RPMI7951 (cell line): ENCODE measurements at regions not wholly inside any gene's neighbourhood (a gene's known extent, or its start where the extent isn't known, plus 50 kb on each side); places are given as distances from the start of the nearest gene placed in this dataset.

ENCODE experiments used
- DNase-seq: peaks from one replicate; pipeline ENCODE4 v3.0.0-alpha.2; 2012; ENCODE audit warnings: low read depth

- no peak for DNase-seq
Observed at GRCh38 chr20:60506061-60506460, 547.8 kb downstream of the CDH26 start.

- DNase-seq = no peak
Observed at GRCh38 chr20:60507087-60507694, 549.0 kb downstream of the CDH26 start.

DNA sequence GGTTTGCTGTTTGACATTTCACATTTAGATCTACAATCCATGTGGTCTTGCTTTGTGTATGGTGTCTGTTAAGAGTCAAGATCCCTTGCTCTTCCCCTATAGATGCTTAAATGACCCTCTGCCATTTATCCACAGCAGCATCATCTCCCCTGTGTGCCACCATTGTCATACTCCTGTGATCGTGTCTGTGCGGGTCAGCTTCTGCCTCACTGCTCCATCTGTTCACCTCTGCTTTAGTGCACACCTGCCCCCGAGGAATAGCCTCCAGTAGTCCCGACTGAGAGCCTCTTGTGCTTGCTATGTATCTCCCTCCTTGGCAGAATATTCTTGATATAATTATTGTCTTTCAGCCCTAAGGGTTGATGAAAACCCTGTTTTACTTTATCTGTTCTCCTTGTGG is 551.2 kb downstream of the CDH26 start:
- DNase-seq = no peak

GRCh38 chr20:60510356-60510755 is 552.1 kb downstream of the CDH26 start:
- no peak for DNase-seq

- peak; percentile 85 for DNase-seq
Observed at GRCh38 chr20:60512443-60512842, 554.2 kb downstream of the CDH26 start.

- no peak for DNase-seq
Observed at GRCh38 chr20:60513141-60513540, 554.9 kb downstream of the CDH26 start.

- DNase-seq = no peak
Observed at GRCh38 chr20:60516442-60516841, 558.2 kb downstream of the CDH26 start.

- no peak for DNase-seq
Observed at GRCh38 chr20:60518022-60518421, 559.8 kb downstream of the CDH26 start.

DNA sequence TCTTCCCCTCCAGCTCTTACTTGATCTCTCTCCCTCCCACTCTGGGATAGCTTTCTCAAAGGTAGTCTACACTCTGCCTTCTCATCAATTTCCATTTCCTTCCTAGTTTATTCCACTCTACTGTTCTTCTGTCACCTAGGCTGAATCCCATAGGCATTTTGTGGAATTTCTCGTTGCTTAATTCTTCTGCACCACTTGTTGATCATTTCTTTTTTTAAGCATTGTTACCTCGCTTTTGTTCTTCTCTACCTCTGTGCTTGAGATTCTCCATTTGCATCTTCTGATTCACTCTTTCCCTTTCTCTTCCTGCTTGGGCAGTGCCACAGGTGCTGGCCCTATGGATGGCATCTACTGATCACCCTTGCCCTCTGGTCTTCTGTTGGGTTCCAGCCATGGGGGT is 567.2 kb downstream of the CDH26 start:
- DNase-seq = no peak

- no peak for DNase-seq
Observed at GRCh38 chr20:60527656-60528055, 569.4 kb downstream of the CDH26 start.

DNA sequence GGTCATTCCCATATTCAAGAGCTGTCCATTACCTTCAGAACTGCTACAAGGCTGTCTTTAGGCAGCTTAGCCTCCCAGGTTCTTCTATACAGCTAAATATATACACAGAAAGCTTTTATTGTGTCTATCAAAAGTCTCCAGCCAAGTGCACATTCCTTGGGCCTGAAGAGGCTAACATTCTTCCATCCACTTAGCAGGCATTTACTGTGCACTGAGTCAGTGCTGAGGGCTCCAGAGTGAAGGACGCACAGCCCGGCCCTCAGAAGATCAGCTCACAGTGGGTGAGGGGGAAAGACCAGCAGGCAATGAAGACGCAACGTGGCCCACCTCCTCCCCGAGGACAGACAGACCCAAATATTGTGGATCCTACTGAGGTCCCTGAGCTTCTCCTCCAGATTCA is 569.9 kb downstream of the CDH26 start:
- no peak for DNase-seq

GRCh38 chr20:60529149-60529548 is 570.9 kb downstream of the CDH26 start:
- DNase-seq = no peak

GRCh38 chr20:60535211-60535610 is 577.0 kb downstream of the CDH26 start:
- no peak for DNase-seq

GRCh38 chr20:60540591-60540990 is 582.4 kb downstream of the CDH26 start:
- no peak for DNase-seq

GRCh38 chr20:60541991-60542390 is 583.8 kb downstream of the CDH26 start:
- no peak for DNase-seq

DNA sequence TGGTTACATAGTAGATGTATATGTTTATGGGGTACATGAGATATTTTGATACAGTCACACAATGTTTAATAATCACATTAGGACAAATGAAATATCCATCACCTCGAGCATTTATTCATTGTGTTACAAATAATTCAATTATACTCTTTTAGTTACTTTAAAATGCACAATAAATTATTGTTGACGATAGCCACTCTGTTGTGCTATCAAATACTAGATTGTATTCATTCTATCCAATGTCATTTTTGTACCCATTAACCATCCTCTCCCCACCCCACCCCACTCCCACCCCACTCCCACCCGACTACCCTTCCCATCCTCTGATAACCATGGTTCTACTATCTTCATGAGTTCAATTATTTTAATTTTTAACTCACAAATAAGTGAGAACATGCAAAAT is 585.4 kb downstream of the CDH26 start:
- DNase-seq = no peak

- DNase-seq = no peak
Observed at GRCh38 chr20:60553095-60553494, 594.9 kb downstream of the CDH26 start.

DNA sequence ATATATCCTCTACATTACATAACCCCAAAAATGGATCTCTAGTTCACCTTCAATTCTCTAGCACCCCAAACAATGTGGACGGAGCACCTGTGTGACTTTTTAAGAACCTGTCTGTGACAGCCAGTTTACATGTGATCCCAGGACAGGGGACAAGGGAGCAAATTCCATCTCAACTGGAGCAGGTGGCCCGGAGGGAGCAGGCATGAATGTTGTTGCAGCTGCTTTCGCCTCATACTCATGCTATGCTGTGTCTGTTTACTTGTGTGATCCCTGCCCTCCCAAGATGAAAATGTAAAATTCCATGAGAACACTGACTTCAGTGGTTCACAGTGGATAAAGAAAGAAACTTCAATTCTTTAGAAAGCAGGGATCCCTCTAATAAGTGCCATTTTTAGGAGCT is 600.3 kb downstream of the CDH26 start:
- DNase-seq = no peak

GRCh38 chr20:60559462-60559861 is 601.2 kb downstream of the CDH26 start:
- no peak for DNase-seq

GRCh38 chr20:60561052-60561451 is 602.8 kb downstream of the CDH26 start:
- DNase-seq = no peak

DNA sequence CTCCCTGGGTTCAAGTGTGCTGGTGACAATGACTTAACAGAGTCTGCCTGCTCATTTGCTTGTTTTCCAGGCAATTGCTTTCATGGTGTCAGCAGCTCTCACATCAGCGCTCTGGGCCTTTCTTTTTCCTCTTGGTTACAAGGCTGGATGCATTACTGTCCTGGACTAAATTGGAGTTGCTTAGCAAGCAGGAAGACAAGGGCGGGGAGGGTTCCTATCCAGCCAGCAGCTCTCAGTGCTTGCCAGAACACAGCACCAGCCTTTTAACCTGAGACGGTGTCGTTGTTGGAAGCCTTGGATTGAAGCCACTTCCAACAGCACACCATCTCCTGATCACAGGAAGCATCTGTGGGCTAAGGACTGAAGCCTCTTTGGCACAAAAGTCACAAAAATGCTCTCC is 606.9 kb downstream of the CDH26 start:
- DNase-seq = no peak

GRCh38 chr20:60565551-60565950 is 607.3 kb downstream of the CDH26 start:
- no peak for DNase-seq

DNA sequence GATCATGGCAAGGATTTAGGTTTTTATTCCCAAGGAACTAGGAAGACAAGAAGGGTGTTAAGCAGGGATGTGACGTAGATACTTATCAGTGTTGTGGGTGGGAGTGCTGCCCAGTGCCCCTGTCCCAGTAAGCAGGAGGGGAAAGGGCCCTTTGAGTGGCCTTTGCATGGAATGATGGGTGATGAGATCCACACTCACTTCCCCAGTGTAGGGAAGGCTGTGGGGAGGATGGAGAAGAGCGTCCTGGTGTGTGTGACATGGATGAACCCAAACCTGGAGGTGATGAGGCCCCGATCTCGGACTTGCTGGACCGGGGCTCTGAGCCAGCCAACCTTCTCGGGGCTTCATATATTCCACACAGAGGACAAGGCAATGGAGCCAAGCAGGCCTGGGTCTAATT is 610.9 kb downstream of the CDH26 start:
- no peak for DNase-seq

DNA sequence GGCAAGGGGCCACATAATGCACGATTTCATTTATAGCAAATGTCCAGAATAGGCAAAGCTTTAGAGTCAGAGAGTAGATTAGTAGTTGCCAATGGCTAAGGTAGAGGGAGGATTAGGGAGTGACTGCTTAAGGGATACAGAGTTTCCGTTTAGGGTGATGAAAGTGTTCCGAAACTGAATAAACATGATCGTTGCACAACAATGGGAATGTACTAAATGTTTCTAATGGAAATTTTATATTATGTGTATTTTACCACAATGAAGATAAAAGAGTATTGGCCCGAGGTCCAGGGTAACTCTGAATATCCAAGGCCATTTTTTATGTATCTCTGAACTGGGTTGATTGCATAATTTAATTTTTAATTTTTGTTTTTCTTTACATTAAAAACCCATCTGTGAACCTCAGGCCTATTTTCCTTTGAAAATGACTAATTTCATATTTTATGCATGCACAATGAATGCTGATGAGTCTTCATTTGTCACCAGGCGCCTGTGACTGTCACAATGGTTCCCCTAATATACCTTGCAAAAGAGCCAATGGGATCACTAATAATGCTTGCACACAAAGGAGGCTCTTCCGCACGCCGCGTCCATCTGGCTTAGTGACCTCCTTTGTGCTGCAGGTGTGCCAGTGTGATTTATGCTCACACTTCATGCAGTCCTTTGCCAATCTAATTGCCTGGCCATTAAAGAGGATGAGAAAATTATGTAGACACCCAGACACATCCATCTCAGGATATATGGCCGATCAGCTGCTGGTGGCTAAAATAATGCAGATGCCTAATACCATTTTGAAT is 612.5 kb downstream of the CDH26 start:
- no peak for DNase-seq
